ENCODE measurements at regions not wholly inside any gene's neighbourhood (a gene's known extent, or its start where the extent isn't known, plus 50 kb on each side); places are given as distances from the start of the nearest gene placed in this dataset.

DNA sequence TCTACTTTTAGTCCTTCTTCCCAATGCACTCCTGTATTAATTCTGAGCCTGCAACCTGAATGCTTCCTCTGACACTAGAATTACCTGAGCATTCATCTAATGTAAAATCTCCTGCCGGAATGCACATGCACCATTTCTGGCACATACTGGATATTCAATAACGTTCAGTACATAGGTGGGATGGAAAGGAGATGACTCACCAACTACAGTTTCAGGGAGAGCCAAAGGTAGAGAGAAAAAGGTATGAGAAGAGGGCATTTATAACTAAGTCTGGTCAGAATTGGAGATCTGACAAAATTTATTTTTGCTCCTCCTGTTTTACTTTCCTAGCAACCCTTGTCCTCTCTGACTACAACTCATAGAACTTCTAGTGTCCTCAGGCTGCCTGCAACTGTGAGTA is 1954.1 kb upstream of the CELF4 start:
- no peak for FAIRE-seq
- H3K27ac Mint-ChIP-seq (ENCODE audit: unreplicated experiment): no peak overlapping the region
- no peak overlapping the region for H3K4me3 ChIP-seq (ENCODE audit: insufficient read depth, low read depth, low read length)

DNA sequence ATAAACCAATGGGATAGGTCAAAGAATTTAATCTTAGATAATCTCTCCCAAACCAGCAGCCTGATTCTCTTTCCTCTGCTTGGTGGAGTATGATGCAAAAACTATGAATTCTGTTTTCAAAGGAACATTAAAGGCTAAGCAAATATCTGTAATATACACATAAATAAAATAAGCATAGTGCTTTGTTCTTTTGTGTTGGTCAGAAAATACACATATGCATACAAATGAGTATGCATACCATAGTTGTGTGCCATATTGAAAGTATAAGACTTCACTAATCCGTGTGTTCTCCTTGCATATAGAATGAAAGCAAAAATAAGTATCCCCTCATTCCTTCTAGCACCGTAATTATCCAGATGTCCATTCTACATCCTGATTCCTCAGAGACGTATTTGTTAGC is 1949.7 kb upstream of the CELF4 start:
- DNase-seq (ENCODE audit: low read depth): no peak

More for the DNA sequence above, 1954.1 kb upstream of the CELF4 start:
- Histone ChIP-seq H4K20me1 (ENCODE audit: insufficient read depth, low read length) (no peaks in the 10 kb centered on the region), H3K9me3 (ENCODE audit: insufficient read depth, low read depth, low read length) (no peaks in the 10 kb centered on the region), H3K4me1 (ENCODE audit: insufficient read depth, low read length) (no peaks in the 10 kb centered on the region), H3K79me2 (ENCODE audit: insufficient read depth, low read length) (no peaks in the 10 kb centered on the region), H3K36me3 (ENCODE audit: insufficient read depth, low read length) (no peaks in the 10 kb centered on the region), H2AFZ (ENCODE audit: low read depth, low read length) (no peak overlapping the region), H3K27ac (ENCODE audit: low read depth, low read length) (no peak overlapping the region), H3K27me3 (ENCODE audit: insufficient read depth, low read length) (no peaks in the 10 kb centered on the region), H3K4me2 (ENCODE audit: low read length) (no peak overlapping the region), H3K9ac (ENCODE audit: low read length) (no peak overlapping the region)
- DNase-seq (ENCODE audit: low read depth): no peak
- no peak overlapping the region for H3K4me3 Mint-ChIP-seq (ENCODE audit: unreplicated experiment)
- no peaks in the 10 kb centered on the region for H3K27me3 Mint-ChIP-seq (ENCODE audit: low read depth, unreplicated experiment)
- TF ChIP-seq, protein P1, sequence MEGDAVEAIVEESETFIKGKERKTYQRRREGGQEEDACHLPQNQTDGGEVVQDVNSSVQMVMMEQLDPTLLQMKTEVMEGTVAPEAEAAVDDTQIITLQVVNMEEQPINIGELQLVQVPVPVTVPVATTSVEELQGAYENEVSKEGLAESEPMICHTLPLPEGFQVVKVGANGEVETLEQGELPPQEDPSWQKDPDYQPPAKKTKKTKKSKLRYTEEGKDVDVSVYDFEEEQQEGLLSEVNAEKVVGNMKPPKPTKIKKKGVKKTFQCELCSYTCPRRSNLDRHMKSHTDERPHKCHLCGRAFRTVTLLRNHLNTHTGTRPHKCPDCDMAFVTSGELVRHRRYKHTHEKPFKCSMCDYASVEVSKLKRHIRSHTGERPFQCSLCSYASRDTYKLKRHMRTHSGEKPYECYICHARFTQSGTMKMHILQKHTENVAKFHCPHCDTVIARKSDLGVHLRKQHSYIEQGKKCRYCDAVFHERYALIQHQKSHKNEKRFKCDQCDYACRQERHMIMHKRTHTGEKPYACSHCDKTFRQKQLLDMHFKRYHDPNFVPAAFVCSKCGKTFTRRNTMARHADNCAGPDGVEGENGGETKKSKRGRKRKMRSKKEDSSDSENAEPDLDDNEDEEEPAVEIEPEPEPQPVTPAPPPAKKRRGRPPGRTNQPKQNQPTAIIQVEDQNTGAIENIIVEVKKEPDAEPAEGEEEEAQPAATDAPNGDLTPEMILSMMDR (IDR thresholded peaks at IDR 0.05; ENCODE audit: insufficient read depth, low read depth, low read length): no peak
- TF ChIP-seq EZH2 (IDR thresholded peaks at IDR 0.05; ENCODE audit: insufficient read depth, low read length): no peak
- peaks cover 5% of the 10 kb centered on the region for H3K4me1 Mint-ChIP-seq (ENCODE audit: low read depth, unreplicated experiment)
- no peaks in the 10 kb centered on the region for H3K36me3 Mint-ChIP-seq (ENCODE audit: low read depth, unreplicated experiment)
- no peaks in the 10 kb centered on the region for H3K9me3 Mint-ChIP-seq (ENCODE audit: unreplicated experiment)

DNA sequence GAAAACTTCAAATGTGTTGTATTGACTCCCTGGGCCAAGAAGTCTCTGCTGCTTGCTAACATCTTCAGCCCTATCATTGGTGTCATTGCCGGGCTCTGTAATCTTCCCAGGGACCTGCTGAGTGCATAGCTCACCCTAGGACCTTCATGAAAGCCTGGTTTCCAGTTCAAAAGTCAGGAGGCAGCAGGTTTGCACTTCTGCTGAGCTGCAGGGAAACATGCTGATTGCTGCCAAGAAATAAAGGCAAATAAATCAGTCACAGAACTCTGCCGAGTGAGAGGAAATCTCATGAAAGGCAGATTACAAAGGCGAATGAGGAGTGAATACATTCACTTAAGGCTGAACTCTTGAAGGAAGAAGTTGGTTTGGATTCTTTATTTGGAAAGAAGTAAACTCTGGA is 1947.6 kb upstream of the CELF4 start:
- Mint-ChIP-seq H3K4me1 (ENCODE audit: low read depth, unreplicated experiment) (no peaks in the 10 kb centered on the region), H3K36me3 (ENCODE audit: low read depth, unreplicated experiment) (no peaks in the 10 kb centered on the region), H3K4me3 (ENCODE audit: unreplicated experiment) (no peak overlapping the region), H3K27me3 (ENCODE audit: low read depth, unreplicated experiment) (peaks cover 8% of the 10 kb centered on the region), H3K9me3 (ENCODE audit: unreplicated experiment) (peaks cover 2% of the 10 kb centered on the region), H3K27ac (ENCODE audit: unreplicated experiment) (no peak overlapping the region)
- TF ChIP-seq, protein P1 (IDR thresholded peaks at IDR 0.05; ENCODE audit: insufficient read depth, low read depth, low read length): no peak
- no peak for TF ChIP-seq EZH2 (IDR thresholded peaks at IDR 0.05; ENCODE audit: insufficient read depth, low read length)
- Histone ChIP-seq H3K27me3 (ENCODE audit: insufficient read depth, low read length) (no peaks in the 10 kb centered on the region), H3K36me3 (ENCODE audit: insufficient read depth, low read length) (no peaks in the 10 kb centered on the region), H3K9me3 (ENCODE audit: insufficient read depth, low read depth, low read length) (no peaks in the 10 kb centered on the region), H4K20me1 (ENCODE audit: insufficient read depth, low read length) (no peaks in the 10 kb centered on the region), H3K4me3 (ENCODE audit: insufficient read depth, low read depth, low read length) (no peak overlapping the region), H3K27ac (ENCODE audit: low read depth, low read length) (no peak overlapping the region), H3K79me2 (ENCODE audit: insufficient read depth, low read length) (no peaks in the 10 kb centered on the region), H3K4me2 (ENCODE audit: low read length) (no peak overlapping the region), H3K9ac (ENCODE audit: low read length) (no peak overlapping the region), H3K4me1 (ENCODE audit: insufficient read depth, low read length) (no peaks in the 10 kb centered on the region), H2AFZ (ENCODE audit: low read depth, low read length) (no peak overlapping the region)
- no peak for FAIRE-seq
- DNase-seq (ENCODE audit: low read depth): no peak

More for the DNA sequence above, 1949.7 kb upstream of the CELF4 start:
- Mint-ChIP-seq H3K4me1 (ENCODE audit: low read depth, unreplicated experiment) (no peaks in the 10 kb centered on the region), H3K36me3 (ENCODE audit: low read depth, unreplicated experiment) (no peaks in the 10 kb centered on the region), H3K9me3 (ENCODE audit: unreplicated experiment) (peaks cover 2% of the 10 kb centered on the region), H3K4me3 (ENCODE audit: unreplicated experiment) (no peak overlapping the region), H3K27ac (ENCODE audit: unreplicated experiment) (no peak overlapping the region), H3K27me3 (ENCODE audit: low read depth, unreplicated experiment) (peaks cover 8% of the 10 kb centered on the region)
- no peak overlapping the region for H2AFZ ChIP-seq (ENCODE audit: low read depth, low read length)
- H3K36me3 ChIP-seq (ENCODE audit: insufficient read depth, low read length): no peaks in the 10 kb centered on the region
- no peak overlapping the region for H3K4me2 ChIP-seq (ENCODE audit: low read length)
- TF ChIP-seq, protein P1 (IDR thresholded peaks at IDR 0.05; ENCODE audit: insufficient read depth, low read depth, low read length): no peak
- TF ChIP-seq EZH2 (IDR thresholded peaks at IDR 0.05; ENCODE audit: insufficient read depth, low read length): no peak
- no peaks in the 10 kb centered on the region for H3K79me2 ChIP-seq (ENCODE audit: insufficient read depth, low read length)
- no peaks in the 10 kb centered on the region for H3K9me3 ChIP-seq (ENCODE audit: insufficient read depth, low read depth, low read length)
- H3K27ac ChIP-seq (ENCODE audit: low read depth, low read length): no peak overlapping the region
- no peaks in the 10 kb centered on the region for H3K27me3 ChIP-seq (ENCODE audit: insufficient read depth, low read length)
- H3K4me1 ChIP-seq (ENCODE audit: insufficient read depth, low read length): no peaks in the 10 kb centered on the region
- H4K20me1 ChIP-seq (ENCODE audit: insufficient read depth, low read length): no peaks in the 10 kb centered on the region
- H3K4me3 ChIP-seq (ENCODE audit: insufficient read depth, low read depth, low read length): no peak overlapping the region
- FAIRE-seq: no peak
- H3K9ac ChIP-seq (ENCODE audit: low read length): no peak overlapping the region
